Smooth muscle cell (in vitro differentiated cells): ENCODE measurements at regions not wholly inside any gene's neighbourhood (a gene's known extent, or its start where the extent isn't known, plus 50 kb on each side); places are given as distances from the start of the nearest gene placed in this dataset.

Source experiments
- DNase-seq: peaks from one replicate; lab custom pipeline; 2025; ENCODE audit not compliant: unreplicated experiment; lab: John Stamatoyannopoulos, UW
- H2AFZ ChIP-seq: fragments of 200-600 bp; sonication (generic); 2 replicates; pipeline ENCODE4 v1.6.0; 2016; ENCODE audit warnings: antibody characterized with exemption, low read depth, mild to moderate bottlenecking
- H3F3A ChIP-seq: fragments of 200-600 bp; sonication (generic); 2 replicates; pipeline ENCODE4 v1.6.0; 2017; ENCODE audit warnings: antibody characterized with exemption, low read depth
- H3K27ac ChIP-seq: fragments of 200-600 bp; sonication (generic); 2 replicates; pipeline ENCODE4 v1.5.1; 2016; ENCODE audit warnings: low read depth, mild to moderate bottlenecking
- H3K27me3 ChIP-seq: fragments of 200-600 bp; sonication (generic); 2 replicates; pipeline ENCODE4 v1.6.1; 2016; ENCODE audit warnings: low read depth, mild to moderate bottlenecking
- H3K36me3 ChIP-seq: fragments of 200-600 bp; sonication (generic); 2 replicates; pipeline ENCODE4 v1.5.1; 2016; ENCODE audit warnings: low read depth
- H3K4me1 ChIP-seq: fragments of 200-600 bp; sonication (generic); 2 replicates; pipeline ENCODE4 v1.5.1; 2016; ENCODE audit warnings: low read depth
- H3K4me2 ChIP-seq: fragments of 200-600 bp; sonication (generic); 2 replicates; pipeline ENCODE4 v1.6.0; 2016; ENCODE audit warnings: mild to moderate bottlenecking
- H3K4me3 ChIP-seq: fragments of 200-600 bp; sonication (generic); 2 replicates; pipeline ENCODE4 v1.5.1; 2016; ENCODE audit warnings: mild to moderate bottlenecking
- H3K79me2 ChIP-seq: fragments of 200-600 bp; sonication (generic); 2 replicates; pipeline ENCODE4 v1.6.0; 2016; ENCODE audit warnings: low read depth, mild to moderate bottlenecking
- H3K9ac ChIP-seq: fragments of 200-600 bp; sonication (generic); 2 replicates; pipeline ENCODE4 v1.6.0; 2016; ENCODE audit warnings: low read depth
- H3K9me3 ChIP-seq: fragments of 200-600 bp; sonication (generic); replicated peaks from 2 replicates; pipeline ENCODE4 v1.5.1; 2016; ENCODE audit warnings: low read depth
- H4K20me1 ChIP-seq: fragments of 200-600 bp; sonication (generic); 2 replicates; pipeline ENCODE4 v1.6.0; 2016; ENCODE audit warnings: low read depth
- CTCF ChIP-seq: fragments of 200-600 bp; sonication (generic); IDR thresholded peaks from 2 replicates; pipeline ENCODE4 v1.5.1; 2017; ENCODE audit warnings: borderline replicate concordance, mild to moderate bottlenecking, antibody characterized with exemption; ENCODE audit not compliant: insufficient read depth, poor library complexity, severe bottlenecking
- WGBS: methylation state at CpG from one replicate; pipeline ENCODE4 v1.1.7; 2016; ENCODE audit warnings: low lambda C conversion rate; 5-methylcytosine and 5-hydroxymethylcytosine counted together

GRCh38 chr20:16930656-16931055, 182.5 kb downstream of the OTOR start:
- Histone ChIP-seq H3K4me2 (no peak overlapping the region), H3K4me3 (no peak overlapping the region), H3K27ac (no peak overlapping the region), H3K9ac (no peak overlapping the region), H4K20me1 (no peaks in the 10 kb centered on the region), H3K36me3 (no peaks in the 10 kb centered on the region), H3K79me2 (no peaks in the 10 kb centered on the region), H3K9me3 (no peaks in the 10 kb centered on the region), H3F3A (no peaks in the 10 kb centered on the region), H3K27me3 (no peaks in the 10 kb centered on the region), H3K4me1 (no peaks in the 10 kb centered on the region), H2AFZ (no peak overlapping the region)
- WGBS: 85% methylated on average over 4 of the region's 4 CpGs
- TF ChIP-seq CTCF: no peak
- DNase-seq: no peak

GRCh38 chr20:16939051-16939450, 190.9 kb downstream of the OTOR start:
- H3K27ac ChIP-seq: no peak overlapping the region
- no peak overlapping the region for H3K9ac ChIP-seq
- no peak overlapping the region for H2AFZ ChIP-seq
- TF ChIP-seq CTCF: no peak
- no peaks in the 10 kb centered on the region for H3K27me3 ChIP-seq
- peaks cover 4% of the 10 kb centered on the region for H3K4me1 ChIP-seq
- H3K79me2 ChIP-seq: no peaks in the 10 kb centered on the region
- no peaks in the 10 kb centered on the region for H4K20me1 ChIP-seq
- WGBS: 54% methylated on average over 3 of the region's 3 CpGs
- no peak overlapping the region for H3K4me2 ChIP-seq
- H3K9me3 ChIP-seq: no peaks in the 10 kb centered on the region
- H3K4me3 ChIP-seq: no peak overlapping the region
- H3F3A ChIP-seq: no peaks in the 10 kb centered on the region
- DNase-seq: no peak
- H3K36me3 ChIP-seq: no peaks in the 10 kb centered on the region

- no peak overlapping the region for H3K4me3 ChIP-seq
- H3K9me3 ChIP-seq: no peaks in the 10 kb centered on the region
- WGBS: 74% methylated on average over 1 of the region's 1 CpG
- peaks cover 13% of the 10 kb centered on the region for H3K4me1 ChIP-seq
- H3K79me2 ChIP-seq: no peaks in the 10 kb centered on the region
- no peak overlapping the region for H3K4me2 ChIP-seq
- no peak overlapping the region for H3K27ac ChIP-seq
- H3K9ac ChIP-seq: no peak overlapping the region
- H2AFZ ChIP-seq: no peak overlapping the region
- H4K20me1 ChIP-seq: no peaks in the 10 kb centered on the region
- peaks cover 3% of the 10 kb centered on the region for H3F3A ChIP-seq
- H3K36me3 ChIP-seq: no peaks in the 10 kb centered on the region
- no peak for TF ChIP-seq CTCF
- DNase-seq: no peak
- no peaks in the 10 kb centered on the region for H3K27me3 ChIP-seq
These were observed 192.5 kb downstream of the OTOR start for GRCh38 chr20:16940701-16941100.

GRCh38 chr20:16942051-16942450, 193.9 kb downstream of the OTOR start:
- no peak for DNase-seq
- Histone ChIP-seq H3K36me3 (no peaks in the 10 kb centered on the region), H3K9ac (no peak overlapping the region), H3K27ac (no peak overlapping the region), H3K9me3 (no peaks in the 10 kb centered on the region), H2AFZ (no peak overlapping the region), H3K4me3 (no peak overlapping the region), H3K4me2 (no peak overlapping the region), H3F3A (peaks cover 3% of the 10 kb centered on the region), H3K4me1 (peaks cover 13% of the 10 kb centered on the region), H4K20me1 (no peaks in the 10 kb centered on the region), H3K27me3 (no peaks in the 10 kb centered on the region), H3K79me2 (no peaks in the 10 kb centered on the region)
- 78% methylated on average over 1 of the region's 1 CpG for WGBS
- no peak for TF ChIP-seq CTCF
